ENCODE measurements at regions not wholly inside any gene's neighbourhood (a gene's known extent, or its start where the extent isn't known, plus 50 kb on each side); places are given as distances from the start of the nearest gene placed in this dataset.

GRCh38 chr20:59495894-59496510 is 108.3 kb upstream of the PHACTR3 start:
- TF ChIP-seq CBFB (CRISPR knock-in tag; IDR thresholded peaks at IDR 0.05) (no peak), KLF16 (IDR thresholded peaks at IDR 0.05) (no peak), MAZ (CRISPR knock-in tag; conservative IDR thresholded peaks at IDR 0.05 in 1 of 2, IDR thresholded peaks at IDR 0.05 in 1 of 2) (no peak), SPI1 (IDR thresholded peaks at IDR 0.05; ENCODE audit: borderline replicate concordance, low read depth, low read length) (no peak), POLR2AphosphoS5 (IDR thresholded peaks at IDR 0.05; ENCODE audit: control insufficient read depth, insufficient read depth, low read depth, low read length) (no peak), IRF1 (CRISPR knock-in tag; IDR thresholded peaks at IDR 0.05; ENCODE audit: borderline replicate concordance) (no peak), SREBF2 (CRISPR knock-in tag; IDR thresholded peaks at IDR 0.05) (no peak), ZNF449 (CRISPR knock-in tag; IDR thresholded peaks at IDR 0.05) (no peak)

Data from K562 (cell line).